Activated CD4-positive, alpha-beta T cell treated with anti-CD3 and anti-CD28 coated beads, Interleukin-10, Interleukin-2, amounts not matched to agents 100 ng/mL and 50 ng/mL, durations not matched to agents 16 hours and 8 hours (primary cell): ENCODE measurements at regions not wholly inside any gene's neighbourhood (a gene's known extent, or its start where the extent isn't known, plus 50 kb on each side); places are given as distances from the start of the nearest gene placed in this dataset.
"Not testable (repeated sequence)": the region's sequence is repeated elsewhere in the genome, so short reads cannot be mapped to it uniquely, and the experiment has no call there.

Experiments
- DNase-seq: peaks from one replicate; pipeline ENCODE4 v3.0.0-alpha.2; 2020

GRCh38 chr6:66516377-66516776 lies 809.4 kb upstream of the EYS start:
- no peak for DNase-seq

- DNase-seq: no peak
Observed at GRCh38 chr6:66508433-66508832, 801.4 kb upstream of the EYS start.

- DNase-seq: no peak
Observed at GRCh38 chr6:66499851-66500250, 792.8 kb upstream of the EYS start.

DNA sequence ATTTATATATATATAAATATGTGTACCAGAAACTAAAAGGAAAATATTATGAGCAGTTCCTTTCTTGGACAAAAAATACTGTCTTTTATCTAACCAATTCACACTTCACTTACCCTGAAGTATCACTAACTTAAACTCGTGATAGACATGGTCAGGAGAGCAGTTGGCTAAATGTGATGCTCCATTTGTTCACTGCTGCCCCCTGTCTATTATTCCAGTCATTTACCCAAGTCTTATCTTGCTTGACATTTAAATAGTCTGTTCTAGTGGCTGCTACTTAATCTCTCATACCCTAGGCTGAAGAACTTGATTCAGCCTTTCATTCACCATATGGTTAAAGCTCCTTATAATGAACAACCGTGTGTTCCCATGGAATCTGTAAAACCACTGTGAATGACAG lies 789.6 kb upstream of the EYS start:
- DNase-seq: no peak

DNA sequence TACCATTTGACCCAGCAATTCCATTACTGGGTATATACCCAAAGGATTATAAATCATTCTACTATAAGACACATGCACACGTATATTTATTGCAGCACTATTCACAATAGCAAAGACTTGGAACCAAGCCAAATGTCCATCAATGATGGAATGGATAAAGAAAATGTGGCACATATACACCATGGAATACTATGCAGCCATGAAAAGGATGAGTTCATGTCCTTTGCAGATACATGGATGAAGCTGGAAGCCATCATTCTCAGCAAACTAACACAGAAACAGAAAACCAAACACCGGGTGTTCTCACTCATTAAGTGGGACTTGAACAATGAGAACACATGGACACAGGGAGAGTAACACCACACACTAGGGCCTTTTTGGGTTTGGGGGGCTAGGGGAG lies 787.6 kb upstream of the EYS start:
- DNase-seq: not testable (repeated sequence)

DNA sequence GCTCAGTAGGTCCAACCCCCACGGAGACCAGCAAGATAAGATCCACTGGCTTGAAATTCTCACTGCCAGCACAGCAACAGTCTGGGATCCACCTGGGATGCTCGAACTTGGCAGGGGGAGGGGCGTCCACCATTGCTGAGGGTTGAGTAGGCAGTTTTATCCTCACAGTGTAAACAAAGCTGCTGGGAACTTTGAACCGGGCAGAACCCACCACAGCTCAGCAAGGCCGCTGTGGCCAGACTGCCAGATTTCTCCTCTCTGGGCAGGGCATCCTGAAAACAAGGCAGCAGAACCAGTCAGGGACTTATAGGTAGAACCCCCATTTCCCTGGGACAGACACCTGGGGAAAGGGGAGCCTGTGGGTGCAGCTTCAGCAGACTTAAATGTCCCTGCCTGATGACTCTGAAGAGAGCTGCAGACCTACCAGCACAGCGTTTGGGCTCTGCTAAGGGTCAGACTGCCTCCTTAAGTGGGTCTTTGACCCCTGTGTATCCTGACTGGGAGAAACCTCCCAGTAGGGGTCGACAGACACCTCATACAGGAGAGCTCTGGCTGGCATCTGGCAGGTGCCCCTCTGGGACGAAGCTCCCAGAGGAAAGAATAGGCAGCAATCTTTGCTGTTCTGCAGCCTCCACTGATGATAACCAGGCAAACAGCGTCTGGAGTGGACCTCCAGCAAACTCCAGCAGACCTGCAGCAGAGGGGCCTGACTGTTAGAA lies 782.4 kb upstream of the EYS start:
- no peak for DNase-seq

- DNase-seq: no peak
Observed at GRCh38 chr6:66481216-66481615, 774.2 kb upstream of the EYS start.

- DNase-seq: no peak
Observed at GRCh38 chr6:66478705-66479104, 771.7 kb upstream of the EYS start.

DNA sequence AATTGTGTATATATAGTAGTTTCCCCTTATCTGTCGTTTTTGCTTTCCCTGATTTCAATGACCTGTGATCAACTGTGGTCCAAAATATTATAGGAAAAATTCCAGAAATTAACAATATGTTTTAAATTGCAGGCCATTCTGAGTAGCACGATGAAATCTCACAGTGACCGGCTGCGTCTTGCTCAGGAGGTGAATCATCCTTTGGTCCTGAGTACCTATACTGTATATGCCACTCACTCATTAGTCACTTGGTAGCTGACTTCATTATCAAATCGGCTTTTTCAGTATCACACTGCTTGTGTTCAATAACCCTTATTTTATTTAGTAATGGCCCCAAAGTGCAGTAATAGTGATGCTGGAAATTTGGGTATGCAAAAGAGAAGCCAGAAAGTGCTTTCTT lies 728.3 kb upstream of the EYS start:
- DNase-seq: no peak

GRCh38 chr6:66429210-66429609 lies 722.2 kb upstream of the EYS start:
- no peak for DNase-seq

DNA sequence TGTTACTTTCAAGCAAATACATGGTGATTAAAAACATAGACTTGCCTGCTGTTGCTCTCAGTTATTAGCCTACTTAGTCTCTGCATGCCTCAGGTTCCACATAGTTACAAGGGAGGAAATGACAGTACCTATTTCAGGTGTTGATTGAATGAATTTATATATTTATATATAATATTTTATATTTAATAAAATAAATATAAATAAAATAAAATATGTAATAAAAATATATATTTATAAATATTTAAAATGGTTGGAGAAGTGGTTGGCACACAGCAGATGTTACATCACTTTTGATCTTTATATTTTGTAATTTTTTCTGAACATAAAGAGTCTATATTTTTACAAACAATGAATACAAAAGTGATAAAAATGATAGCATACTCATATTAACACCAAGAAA lies 716.0 kb upstream of the EYS start:
- no peak for DNase-seq

GRCh38 chr6:66421570-66421969 lies 714.5 kb upstream of the EYS start:
- DNase-seq: no peak

DNA sequence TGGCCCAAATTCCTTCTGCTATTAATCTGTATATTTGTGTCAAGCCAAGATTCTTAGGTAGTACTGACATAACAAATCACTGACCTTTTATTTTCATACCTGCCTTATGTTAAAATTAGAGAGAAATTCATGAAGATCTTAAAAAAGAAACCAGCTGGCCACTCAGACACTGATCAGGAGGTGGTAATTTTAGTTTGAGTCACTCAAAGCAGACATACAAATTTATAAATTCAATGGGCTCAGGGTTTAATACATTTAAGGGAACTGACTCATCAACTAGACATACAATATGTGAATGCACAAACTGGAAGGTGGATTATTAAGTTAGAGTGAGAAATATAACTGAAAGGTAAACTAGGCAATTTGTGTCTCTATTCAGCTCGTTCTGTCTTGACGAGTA lies 711.9 kb upstream of the EYS start:
- no peak for DNase-seq

GRCh38 chr6:66403966-66404365 lies 696.9 kb upstream of the EYS start:
- no peak for DNase-seq

DNA sequence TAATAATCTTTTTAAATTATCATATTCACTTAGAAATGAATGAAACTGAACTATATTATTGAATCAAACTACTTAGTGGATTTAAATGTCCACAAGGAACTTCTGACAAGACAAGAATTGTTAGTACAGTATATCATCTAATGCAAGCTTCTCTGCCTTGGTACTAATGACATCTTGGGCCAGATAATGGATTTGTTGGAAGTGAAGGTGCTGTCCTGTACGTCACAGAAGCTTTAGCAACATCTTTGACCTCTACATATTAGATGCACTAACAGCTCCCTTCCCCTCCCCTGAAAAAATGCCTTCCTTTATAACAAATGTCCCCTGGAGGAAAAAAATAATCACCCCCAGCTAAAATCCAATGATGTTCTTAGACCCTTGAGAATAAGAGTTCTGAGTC lies 695.8 kb upstream of the EYS start:
- DNase-seq: no peak

DNA sequence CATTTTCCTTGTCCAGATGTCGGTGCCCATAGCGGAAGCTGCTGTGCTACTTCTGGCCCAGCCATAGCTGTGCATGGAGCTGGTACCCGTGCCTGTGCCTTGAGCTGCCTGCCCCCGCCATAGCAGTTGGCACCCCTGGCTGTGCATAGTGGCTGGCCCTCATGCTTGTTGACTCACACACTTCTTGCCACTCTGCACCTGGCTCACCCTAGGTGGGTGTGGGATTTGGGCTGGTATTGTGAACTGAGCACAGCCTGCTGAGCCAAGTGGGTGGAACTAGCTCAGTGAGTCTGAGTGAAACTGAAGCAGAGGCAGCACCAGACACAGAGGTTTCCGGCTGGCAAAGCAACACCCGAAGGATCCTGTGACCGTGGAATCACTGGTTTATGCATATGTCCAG lies 689.5 kb upstream of the EYS start:
- DNase-seq: no peak

GRCh38 chr6:66396145-66396544 lies 689.1 kb upstream of the EYS start:
- no peak for DNase-seq

- no peak for DNase-seq
Observed at GRCh38 chr6:66390393-66390792, 683.4 kb upstream of the EYS start.

DNA sequence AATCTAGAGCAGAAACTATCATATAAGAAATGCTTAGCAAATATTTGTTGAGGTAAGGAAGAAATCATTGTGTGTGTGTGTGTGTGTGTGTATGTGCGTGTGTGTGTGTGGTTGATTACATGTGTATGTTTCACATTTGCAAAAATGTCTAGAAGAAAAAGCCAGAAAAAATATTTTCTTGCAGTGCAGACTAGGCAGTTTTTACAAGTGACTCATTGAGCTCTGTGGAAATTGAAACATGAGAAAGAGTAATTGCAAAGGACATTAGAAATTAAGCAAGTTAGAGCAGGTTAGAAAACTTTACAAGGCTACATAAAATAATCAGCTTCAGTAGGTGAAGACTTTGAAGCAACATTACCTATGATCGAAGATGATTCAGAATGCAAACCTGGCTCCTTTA lies 669.0 kb upstream of the EYS start:
- no peak for DNase-seq

- DNase-seq: no peak
Observed at GRCh38 chr6:66369407-66369806, 662.4 kb upstream of the EYS start.

DNA sequence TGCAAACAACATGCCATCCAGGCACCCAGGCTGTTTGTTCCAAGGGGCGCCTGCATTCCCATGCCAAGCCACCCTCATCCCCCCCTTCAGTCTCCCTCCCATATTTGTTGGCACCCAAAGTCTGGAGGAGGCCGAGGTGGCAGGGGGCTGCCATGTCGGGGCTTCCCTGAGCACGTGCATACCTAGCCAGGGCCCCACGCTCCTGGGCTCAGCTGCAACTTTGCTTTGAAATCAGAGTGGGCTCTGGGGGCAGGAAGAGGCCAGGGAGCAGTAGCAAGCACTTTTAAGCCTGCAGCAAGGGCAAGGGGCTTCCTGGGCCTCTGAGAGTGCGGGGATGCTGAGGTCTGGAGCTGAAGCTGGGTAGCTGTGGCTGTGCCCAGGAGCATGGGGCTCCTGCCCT lies 655.9 kb upstream of the EYS start:
- DNase-seq: no peak

DNA sequence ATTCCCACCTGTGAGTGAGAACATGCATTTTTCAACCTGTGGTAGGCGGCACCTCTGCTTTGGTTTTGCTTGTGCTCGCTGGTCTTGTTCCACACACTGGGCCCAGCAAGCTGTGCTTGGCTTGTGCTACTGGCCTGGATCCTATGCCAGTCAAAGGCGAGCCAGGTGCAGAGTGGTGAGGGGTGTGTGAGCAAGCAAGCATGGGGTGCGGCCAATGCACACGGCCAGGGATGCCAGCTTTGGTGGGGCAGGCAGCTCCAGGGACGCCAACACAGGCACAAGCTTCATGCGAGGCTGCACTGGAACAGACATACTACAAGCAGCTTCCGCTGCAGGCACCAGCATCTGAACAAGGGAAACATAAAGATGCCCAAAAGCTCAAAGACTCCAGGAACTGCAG lies 654.9 kb upstream of the EYS start:
- DNase-seq: no peak

DNA sequence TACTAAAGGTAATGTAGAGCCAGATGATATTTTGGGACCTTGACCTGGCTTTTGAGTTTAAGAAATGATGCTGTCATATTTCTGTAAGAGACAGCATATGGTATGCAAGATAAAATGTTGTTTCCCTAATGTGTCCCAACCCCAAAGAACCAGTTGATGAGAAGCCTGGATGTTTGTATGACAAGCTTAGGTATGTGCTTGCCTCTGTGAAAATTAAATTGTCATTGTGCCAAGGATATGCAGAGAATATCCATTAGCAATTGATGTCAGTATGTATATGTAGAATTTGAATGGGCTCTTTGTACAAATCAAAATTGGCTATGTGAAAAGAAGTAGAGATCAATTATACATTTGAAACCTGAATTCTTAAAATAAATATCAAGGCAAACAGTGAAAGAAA lies 650.8 kb upstream of the EYS start:
- no peak for DNase-seq

- no peak for DNase-seq
Observed at GRCh38 chr6:66355471-66355870, 648.4 kb upstream of the EYS start.

- no peak for DNase-seq
Observed at GRCh38 chr6:66344796-66345195, 637.8 kb upstream of the EYS start.

DNA sequence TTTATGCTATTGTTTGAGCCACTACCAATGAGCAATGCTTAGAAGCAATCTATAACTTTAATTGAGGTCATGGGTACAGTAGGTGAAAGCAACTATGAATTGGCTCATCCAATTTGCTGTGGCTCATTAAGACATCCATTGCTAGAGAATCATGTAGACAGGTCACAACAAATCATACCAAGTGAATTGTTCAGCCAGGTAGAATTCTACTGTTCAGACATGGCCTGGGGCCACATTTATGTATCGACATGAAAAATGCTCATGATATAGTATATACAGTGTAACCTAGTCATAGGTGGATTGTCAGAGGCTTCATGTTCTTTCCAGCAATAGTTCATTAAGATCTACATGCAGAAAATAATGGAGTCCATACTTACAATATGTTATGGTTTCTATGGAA lies 633.7 kb upstream of the EYS start:
- no peak for DNase-seq
